Smooth muscle cell (in vitro differentiated cells): ENCODE measurements at regions not wholly inside any gene's neighbourhood (a gene's known extent, or its start where the extent isn't known, plus 50 kb on each side); places are given as distances from the start of the nearest gene placed in this dataset.

Experiments
- DNase-seq: peaks from one replicate; lab custom pipeline; 2025; ENCODE audit not compliant: unreplicated experiment; lab: John Stamatoyannopoulos, UW
- H2AFZ ChIP-seq: fragments of 200-600 bp; sonication (generic); 2 replicates; pipeline ENCODE4 v1.6.0; 2016; ENCODE audit warnings: antibody characterized with exemption, low read depth, mild to moderate bottlenecking
- H3F3A ChIP-seq: fragments of 200-600 bp; sonication (generic); 2 replicates; pipeline ENCODE4 v1.6.0; 2017; ENCODE audit warnings: antibody characterized with exemption, low read depth
- H3K27ac ChIP-seq: fragments of 200-600 bp; sonication (generic); 2 replicates; pipeline ENCODE4 v1.5.1; 2016; ENCODE audit warnings: low read depth, mild to moderate bottlenecking
- H3K27me3 ChIP-seq: fragments of 200-600 bp; sonication (generic); 2 replicates; pipeline ENCODE4 v1.6.1; 2016; ENCODE audit warnings: low read depth, mild to moderate bottlenecking
- H3K36me3 ChIP-seq: fragments of 200-600 bp; sonication (generic); 2 replicates; pipeline ENCODE4 v1.5.1; 2016; ENCODE audit warnings: low read depth
- H3K4me1 ChIP-seq: fragments of 200-600 bp; sonication (generic); 2 replicates; pipeline ENCODE4 v1.5.1; 2016; ENCODE audit warnings: low read depth
- H3K4me2 ChIP-seq: fragments of 200-600 bp; sonication (generic); 2 replicates; pipeline ENCODE4 v1.6.0; 2016; ENCODE audit warnings: mild to moderate bottlenecking
- H3K4me3 ChIP-seq: fragments of 200-600 bp; sonication (generic); 2 replicates; pipeline ENCODE4 v1.5.1; 2016; ENCODE audit warnings: mild to moderate bottlenecking
- H3K79me2 ChIP-seq: fragments of 200-600 bp; sonication (generic); 2 replicates; pipeline ENCODE4 v1.6.0; 2016; ENCODE audit warnings: low read depth, mild to moderate bottlenecking
- H3K9ac ChIP-seq: fragments of 200-600 bp; sonication (generic); 2 replicates; pipeline ENCODE4 v1.6.0; 2016; ENCODE audit warnings: low read depth
- H3K9me3 ChIP-seq: fragments of 200-600 bp; sonication (generic); replicated peaks from 2 replicates; pipeline ENCODE4 v1.5.1; 2016; ENCODE audit warnings: low read depth
- H4K20me1 ChIP-seq: fragments of 200-600 bp; sonication (generic); 2 replicates; pipeline ENCODE4 v1.6.0; 2016; ENCODE audit warnings: low read depth
- CTCF ChIP-seq: fragments of 200-600 bp; sonication (generic); IDR thresholded peaks from 2 replicates; pipeline ENCODE4 v1.5.1; 2017; ENCODE audit warnings: borderline replicate concordance, mild to moderate bottlenecking, antibody characterized with exemption; ENCODE audit not compliant: insufficient read depth, poor library complexity, severe bottlenecking
- WGBS: methylation state at CpG from one replicate; pipeline ENCODE4 v1.1.7; 2016; ENCODE audit warnings: low lambda C conversion rate; 5-methylcytosine and 5-hydroxymethylcytosine counted together

GRCh38 chr6:113127786-113128419 is 729.2 kb upstream of the MARCKS start:
- Histone ChIP-seq H3K4me1 (no peaks in the 10 kb centered on the region), H3K9ac (no peak overlapping the region), H4K20me1 (no peaks in the 10 kb centered on the region), H2AFZ (no peak overlapping the region), H3K27me3 (no peaks in the 10 kb centered on the region), H3K9me3 (no peaks in the 10 kb centered on the region), H3K27ac (no peak overlapping the region), H3K79me2 (no peaks in the 10 kb centered on the region), H3F3A (no peaks in the 10 kb centered on the region), H3K36me3 (no peaks in the 10 kb centered on the region), H3K4me2 (no peak overlapping the region), H3K4me3 (no peak overlapping the region)
- TF ChIP-seq CTCF: no peak
- no peak for DNase-seq
- 86% methylated on average over 5 of the region's 5 CpGs for WGBS

GRCh38 chr6:113128661-113129060 is 728.5 kb upstream of the MARCKS start:
- Histone ChIP-seq H3K9me3 (no peaks in the 10 kb centered on the region), H3K4me2 (no peak overlapping the region), H3K4me3 (no peak overlapping the region), H3F3A (no peaks in the 10 kb centered on the region), H4K20me1 (no peaks in the 10 kb centered on the region), H3K4me1 (no peaks in the 10 kb centered on the region), H3K36me3 (no peaks in the 10 kb centered on the region), H3K27me3 (no peaks in the 10 kb centered on the region), H2AFZ (no peak overlapping the region), H3K79me2 (no peaks in the 10 kb centered on the region), H3K27ac (no peak overlapping the region), H3K9ac (no peak overlapping the region)
- 61% methylated on average over 3 of the region's 3 CpGs for WGBS
- TF ChIP-seq CTCF: no peak
- DNase-seq: no peak

DNA sequence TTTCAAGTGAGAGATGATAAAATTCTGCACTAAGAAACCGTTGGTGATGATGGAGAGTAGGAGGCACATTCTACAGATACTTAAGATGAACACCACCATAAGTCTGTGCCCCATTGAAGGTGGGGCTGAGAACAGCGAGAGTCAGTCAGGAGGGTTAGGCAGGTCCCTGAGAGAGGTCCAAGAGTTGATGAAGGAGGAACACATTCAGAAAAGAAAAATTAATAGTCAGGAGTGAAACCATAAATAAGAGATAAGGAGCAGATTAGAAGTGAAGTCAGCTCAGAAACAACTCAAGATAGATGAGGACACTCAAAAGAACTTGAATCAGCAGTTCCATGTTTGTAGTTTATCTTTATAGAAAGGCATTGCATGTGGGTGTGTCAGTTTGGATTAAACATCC is 727.2 kb upstream of the MARCKS start:
- Histone ChIP-seq H3K79me2 (no peaks in the 10 kb centered on the region), H3K4me1 (no peaks in the 10 kb centered on the region), H3K36me3 (no peaks in the 10 kb centered on the region), H4K20me1 (no peaks in the 10 kb centered on the region), H3F3A (no peaks in the 10 kb centered on the region), H3K27me3 (no peaks in the 10 kb centered on the region), H3K4me2 (no peak overlapping the region), H2AFZ (no peak overlapping the region), H3K4me3 (no peak overlapping the region), H3K9ac (no peak overlapping the region), H3K9me3 (no peaks in the 10 kb centered on the region), H3K27ac (no peak overlapping the region)
- WGBS: 45% methylated on average over 2 of the region's 2 CpGs
- TF ChIP-seq CTCF: no peak
- DNase-seq: no peak

DNA sequence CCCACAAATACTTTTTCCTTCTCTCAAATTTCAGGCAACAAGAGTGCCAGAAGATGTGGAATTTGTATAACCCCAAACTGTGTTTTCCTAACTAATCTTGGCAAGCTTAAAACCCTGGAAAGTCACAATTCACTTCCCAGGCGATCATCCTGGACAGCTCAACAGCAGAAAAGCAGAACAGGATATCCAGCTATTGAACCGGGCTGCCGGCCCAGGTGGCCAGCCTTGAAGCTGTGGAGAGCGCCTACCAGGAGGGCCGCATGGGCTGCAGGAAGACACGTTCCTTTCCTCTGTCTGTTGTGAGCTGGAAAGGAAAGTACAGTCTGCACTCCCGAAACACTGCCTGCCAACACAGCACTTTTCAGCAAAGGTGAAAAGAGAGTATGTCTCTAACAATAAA is 719.7 kb upstream of the MARCKS start:
- no peaks in the 10 kb centered on the region for H3K36me3 ChIP-seq
- H3K9ac ChIP-seq: no peak overlapping the region
- no peaks in the 10 kb centered on the region for H3K4me1 ChIP-seq
- no peaks in the 10 kb centered on the region for H3F3A ChIP-seq
- DNase-seq: no peak
- H3K4me3 ChIP-seq: no peak overlapping the region
- H3K27ac ChIP-seq: no peak overlapping the region
- H3K4me2 ChIP-seq: no peak overlapping the region
- H3K9me3 ChIP-seq: no peaks in the 10 kb centered on the region
- no peaks in the 10 kb centered on the region for H3K27me3 ChIP-seq
- H2AFZ ChIP-seq: peak overlapping the region; percentile 81
- TF ChIP-seq CTCF: no peak
- H3K79me2 ChIP-seq: no peaks in the 10 kb centered on the region
- no peaks in the 10 kb centered on the region for H4K20me1 ChIP-seq
- 70% methylated on average over 7 of the region's 7 CpGs for WGBS
